Neural progenitor cell (in vitro differentiated cells): ENCODE measurements at regions not wholly inside any gene's neighbourhood (a gene's known extent, or its start where the extent isn't known, plus 50 kb on each side); places are given as distances from the start of the nearest gene placed in this dataset.

Experiments
- CTCF ChIP-seq: fragments of 200-600 bp; sonication (generic); IDR thresholded peaks from 2 replicates; pipeline ENCODE4 v1.5.1; 2017; ENCODE audit warnings: antibody characterized with exemption, mild to moderate bottlenecking
- EZH2 ChIP-seq: fragments of 200-600 bp; sonication (generic); IDR thresholded peaks from 2 replicates; pipeline ENCODE4 v1.6.1; 2017; ENCODE audit warnings: antibody characterized with exemption, mild to moderate bottlenecking, moderate library complexity
- EZH2phosphoT487 ChIP-seq: fragments of 200-600 bp; sonication (generic); IDR thresholded peaks from 2 replicates; pipeline ENCODE4 v1.6.1; 2017; ENCODE audit warnings: antibody characterized with exemption

- TF ChIP-seq EZH2 (no peak), CTCF (no peak), EZH2phosphoT487 (no peak)
Observed at GRCh38 chr4:182085051-182085480, 158.1 kb upstream of the TENM3 start.
